IgD-negative memory B cell (primary cell): ENCODE measurements at regions not wholly inside any gene's neighbourhood (a gene's known extent, or its start where the extent isn't known, plus 50 kb on each side); places are given as distances from the start of the nearest gene placed in this dataset.

Source experiments
- H3K27ac Mint-ChIP-seq, 3 donors: one replicate each; pipeline ENCODE4 v1.8.0; 2020 to 2022; ENCODE audit warnings: mild to moderate bottlenecking in 3 of 3, mixed read lengths in 3 of 3, moderate library complexity in 1 of 3
- H3K27me3 Mint-ChIP-seq: one replicate; pipeline ENCODE4 v1.8.0; 2021; ENCODE audit warnings: mixed read lengths
- H3K36me3 Mint-ChIP-seq: one replicate; pipeline ENCODE4 v1.8.0; 2020; ENCODE audit warnings: mild to moderate bottlenecking, mixed read lengths
- H3K4me1 Mint-ChIP-seq, 3 donors: one replicate each; pipeline ENCODE4 v1.8.0; 2020 to 2022; ENCODE audit warnings: mixed read lengths in 3 of 3, mild to moderate bottlenecking in 1 of 3
- H3K4me3 Mint-ChIP-seq, 4 donors: one replicate each; pipeline ENCODE4 v1.8.0; 2020 to 2022; ENCODE audit warnings: mild to moderate bottlenecking in 4 of 4, mixed read lengths in 4 of 4, moderate library complexity in 3 of 4
- H3K9me3 Mint-ChIP-seq, 3 donors: one replicate each; pipeline ENCODE4 v1.8.0; 2020 to 2021; ENCODE audit warnings: mixed read lengths in 3 of 3, mild to moderate bottlenecking in 1 of 3

- no peak overlapping the region for H3K27ac Mint-ChIP-seq
- H3K4me3 Mint-ChIP-seq = no peak overlapping the region
- no peaks in the 10 kb centered on the region for H3K36me3 Mint-ChIP-seq
- peaks cover 0 to 2% (median 0%) of the 10 kb centered on the region in 3 donors for H3K4me1 Mint-ChIP-seq
- H3K9me3 Mint-ChIP-seq = no peaks in the 10 kb centered on the region
- H3K27me3 Mint-ChIP-seq = peaks cover 1% of the 10 kb centered on the region
Measured at GRCh38 chr11:123378096-123378495, 52.0 kb upstream of the GRAMD1B start.

- Mint-ChIP-seq H3K4me3 (no peak overlapping the region), H3K36me3 (no peaks in the 10 kb centered on the region), H3K27ac (no peak overlapping the region), H3K4me1 (peaks cover 0 to under 1% (median 0%) of the 10 kb centered on the region in 3 donors), H3K27me3 (peaks cover 1% of the 10 kb centered on the region), H3K9me3 (no peaks in the 10 kb centered on the region)
Measured at GRCh38 chr11:123377355-123377754, 52.7 kb upstream of the GRAMD1B start.

- H3K4me3 Mint-ChIP-seq = no peak overlapping the region
- no peaks in the 10 kb centered on the region for H3K4me1 Mint-ChIP-seq
- no peaks in the 10 kb centered on the region for H3K9me3 Mint-ChIP-seq
- peaks cover 1% of the 10 kb centered on the region for H3K27me3 Mint-ChIP-seq
- no peak overlapping the region for H3K27ac Mint-ChIP-seq
- H3K36me3 Mint-ChIP-seq = no peaks in the 10 kb centered on the region
Measured at GRCh38 chr11:123375832-123376231, 54.2 kb upstream of the GRAMD1B start.

GRCh38 chr11:123374622-123374968, 55.5 kb upstream of the GRAMD1B start:
- no peaks in the 10 kb centered on the region for H3K36me3 Mint-ChIP-seq
- no peak overlapping the region for H3K4me3 Mint-ChIP-seq
- H3K27me3 Mint-ChIP-seq = peaks cover 3% of the 10 kb centered on the region
- no peaks in the 10 kb centered on the region for H3K9me3 Mint-ChIP-seq
- no peaks in the 10 kb centered on the region for H3K4me1 Mint-ChIP-seq
- H3K27ac Mint-ChIP-seq = no peak overlapping the region

GRCh38 chr11:123373754-123374621, 56.1 kb upstream of the GRAMD1B start:
- Mint-ChIP-seq H3K36me3 (no peaks in the 10 kb centered on the region), H3K4me3 (no peak overlapping the region), H3K4me1 (no peaks in the 10 kb centered on the region), H3K27me3 (peaks cover 3% of the 10 kb centered on the region), H3K9me3 (no peaks in the 10 kb centered on the region), H3K27ac (no peak overlapping the region)

- Mint-ChIP-seq H3K4me3 (no peak overlapping the region), H3K27me3 (peaks cover 9% of the 10 kb centered on the region), H3K9me3 (peaks cover 0 to 3% (median 0%) of the 10 kb centered on the region in 3 donors), H3K4me1 (no peaks in the 10 kb centered on the region), H3K36me3 (no peaks in the 10 kb centered on the region), H3K27ac (no peak overlapping the region)
Measured at GRCh38 chr11:123371506-123372297, 58.4 kb upstream of the GRAMD1B start.

- peaks cover 0 to 2% (median 0%) of the 10 kb centered on the region in 3 donors for H3K4me1 Mint-ChIP-seq
- H3K4me3 Mint-ChIP-seq = no peak overlapping the region
- no peaks in the 10 kb centered on the region for H3K36me3 Mint-ChIP-seq
Measured at GRCh38 chr11:123366924-123367323, 63.1 kb upstream of the GRAMD1B start.

GRCh38 chr11:123365955-123366354, 64.1 kb upstream of the GRAMD1B start:
- peaks cover 0 to 3% (median 0%) of the 10 kb centered on the region in 3 donors for H3K9me3 Mint-ChIP-seq

More at GRCh38 chr11:123366924-123367323, 63.1 kb upstream of the GRAMD1B start:
- Mint-ChIP-seq H3K27ac (no peak overlapping the region), H3K9me3 (peaks cover 0 to 3% (median 0%) of the 10 kb centered on the region in 3 donors), H3K27me3 (peaks cover 18% of the 10 kb centered on the region)

GRCh38 chr11:123364080-123364479, 66.0 kb upstream of the GRAMD1B start:
- H3K4me3 Mint-ChIP-seq = no peak overlapping the region
- H3K27me3 Mint-ChIP-seq = peaks cover 22% of the 10 kb centered on the region
- H3K36me3 Mint-ChIP-seq = no peaks in the 10 kb centered on the region
- no peak overlapping the region for H3K27ac Mint-ChIP-seq
- peaks cover 0 to 2% (median 0%) of the 10 kb centered on the region in 3 donors for H3K4me1 Mint-ChIP-seq
- peaks cover 0 to 3% (median 0%) of the 10 kb centered on the region in 3 donors for H3K9me3 Mint-ChIP-seq

More at GRCh38 chr11:123365955-123366354, 64.1 kb upstream of the GRAMD1B start:
- H3K27me3 Mint-ChIP-seq = peaks cover 20% of the 10 kb centered on the region
- H3K4me3 Mint-ChIP-seq = no peak overlapping the region
- H3K4me1 Mint-ChIP-seq = peaks cover 0 to 2% (median 0%) of the 10 kb centered on the region in 3 donors
- no peak overlapping the region for H3K27ac Mint-ChIP-seq
- no peaks in the 10 kb centered on the region for H3K36me3 Mint-ChIP-seq

GRCh38 chr11:123363556-123363955, 66.5 kb upstream of the GRAMD1B start:
- Mint-ChIP-seq H3K27me3 (peaks cover 26% of the 10 kb centered on the region), H3K4me1 (peaks cover 0 to 2% (median 0%) of the 10 kb centered on the region in 3 donors), H3K9me3 (peaks cover 0 to 3% (median 0%) of the 10 kb centered on the region in 3 donors), H3K27ac (no peak overlapping the region), H3K4me3 (no peak overlapping the region), H3K36me3 (no peaks in the 10 kb centered on the region)

GRCh38 chr11:123362941-123363340, 67.1 kb upstream of the GRAMD1B start:
- H3K4me3 Mint-ChIP-seq = no peak overlapping the region
- no peak overlapping the region for H3K27ac Mint-ChIP-seq
- H3K4me1 Mint-ChIP-seq = peaks cover 0 to 4% (median 3%) of the 10 kb centered on the region in 3 donors
- H3K9me3 Mint-ChIP-seq = peaks cover 0 to 3% (median 0%) of the 10 kb centered on the region in 3 donors
- peaks cover 29% of the 10 kb centered on the region for H3K27me3 Mint-ChIP-seq
- no peaks in the 10 kb centered on the region for H3K36me3 Mint-ChIP-seq

- Mint-ChIP-seq H3K4me1 (peaks cover 0 to 8% (median 5%) of the 10 kb centered on the region in 3 donors), H3K27ac (no peak overlapping the region), H3K4me3 (no peak overlapping the region), H3K27me3 (peaks cover 33% of the 10 kb centered on the region), H3K9me3 (peaks cover 0 to 2% (median 0%) of the 10 kb centered on the region in 3 donors), H3K36me3 (peaks cover 1% of the 10 kb centered on the region)
Measured at GRCh38 chr11:123362186-123362585, 67.9 kb upstream of the GRAMD1B start.

GRCh38 chr11:123361110-123361509, 69.0 kb upstream of the GRAMD1B start:
- Mint-ChIP-seq H3K9me3 (no peaks in the 10 kb centered on the region), H3K27ac (no peak overlapping the region), H3K4me1 (peaks cover 5 to 8% (median 6%) of the 10 kb centered on the region in 3 donors), H3K27me3 (peaks cover 35% of the 10 kb centered on the region), H3K36me3 (peaks cover 3% of the 10 kb centered on the region), H3K4me3 (no peak overlapping the region)

GRCh38 chr11:123360267-123360936, 69.7 kb upstream of the GRAMD1B start:
- Mint-ChIP-seq H3K4me3 (no peak overlapping the region), H3K36me3 (peaks cover 3% of the 10 kb centered on the region), H3K4me1 (peaks cover 5 to 8% (median 6%) of the 10 kb centered on the region in 3 donors), H3K27me3 (peaks cover 37% of the 10 kb centered on the region), H3K9me3 (no peaks in the 10 kb centered on the region), H3K27ac (no peak overlapping the region)
